ENCODE measurements at regions not wholly inside any gene's neighbourhood (a gene's known extent, or its start where the extent isn't known, plus 50 kb on each side); places are given as distances from the start of the nearest gene placed in this dataset.

GRCh38 chr1:147837964-147838292, 64.7 kb upstream of the GJA8 start:
- Histone ChIP-seq H3K4me1 (ENCODE audit: insufficient read depth, low read length) (peaks cover 43% of the 10 kb centered on the region), H3K9me3 (ENCODE audit: control insufficient read depth, insufficient read depth, low read length) (no peaks in the 10 kb centered on the region), H3K36me3 (ENCODE audit: insufficient read depth, low read length) (no peaks in the 10 kb centered on the region), H3K9ac (ENCODE audit: low read depth, low read length) (peak overlapping the region; percentile 5; the same call in 1 of the 2 replicates)

- H3K9ac ChIP-seq (ENCODE audit: low read depth, low read length), result no peak overlapping the region
- no peaks in the 10 kb centered on the region for H3K9me3 ChIP-seq (ENCODE audit: control insufficient read depth, insufficient read depth, low read length)
- no peaks in the 10 kb centered on the region for H3K36me3 ChIP-seq (ENCODE audit: insufficient read depth, low read length)
- peaks cover 26% of the 10 kb centered on the region for H3K4me1 ChIP-seq (ENCODE audit: insufficient read depth, low read length)
These were observed 61.7 kb upstream of the GJA8 start for GRCh38 chr1:147840909-147841308.

GRCh38 chr1:147842578-147842977, 60.0 kb upstream of the GJA8 start:
- no peaks in the 10 kb centered on the region for H3K9me3 ChIP-seq (ENCODE audit: control insufficient read depth, insufficient read depth, low read length)
- H3K4me1 ChIP-seq (ENCODE audit: insufficient read depth, low read length), result peaks cover 13% of the 10 kb centered on the region
- H3K36me3 ChIP-seq (ENCODE audit: insufficient read depth, low read length), result no peaks in the 10 kb centered on the region
- H3K9ac ChIP-seq (ENCODE audit: low read depth, low read length), result no peak overlapping the region

GRCh38 chr1:147843486-147843885, 59.1 kb upstream of the GJA8 start:
- H3K36me3 ChIP-seq (ENCODE audit: insufficient read depth, low read length), result no peaks in the 10 kb centered on the region
- H3K9me3 ChIP-seq (ENCODE audit: control insufficient read depth, insufficient read depth, low read length), result no peaks in the 10 kb centered on the region
- no peak overlapping the region for H3K9ac ChIP-seq (ENCODE audit: low read depth, low read length)
- peaks cover 4% of the 10 kb centered on the region for H3K4me1 ChIP-seq (ENCODE audit: insufficient read depth, low read length)

- Histone ChIP-seq H3K4me1 (ENCODE audit: insufficient read depth, low read length) (peaks cover 8% of the 10 kb centered on the region), H3K9ac (ENCODE audit: low read depth, low read length) (no peak overlapping the region), H3K36me3 (ENCODE audit: insufficient read depth, low read length) (no peaks in the 10 kb centered on the region; the same call in 1 of the 2 replicates), H3K9me3 (ENCODE audit: control insufficient read depth, insufficient read depth, low read length) (no peaks in the 10 kb centered on the region)
These were observed 54.8 kb upstream of the GJA8 start for GRCh38 chr1:147847831-147848230.

- Histone ChIP-seq H3K9ac (ENCODE audit: low read depth, low read length) (no peak overlapping the region), H3K4me1 (ENCODE audit: insufficient read depth, low read length) (peaks cover 16% of the 10 kb centered on the region), H3K36me3 (ENCODE audit: insufficient read depth, low read length) (no peaks in the 10 kb centered on the region; the same call in 1 of the 2 replicates), H3K9me3 (ENCODE audit: control insufficient read depth, insufficient read depth, low read length) (no peaks in the 10 kb centered on the region)
These were observed 53.3 kb upstream of the GJA8 start for GRCh38 chr1:147849098-147849895.

GRCh38 chr1:147850737-147851136, 51.9 kb upstream of the GJA8 start:
- no peak overlapping the region for H3K9ac ChIP-seq (ENCODE audit: low read depth, low read length)
- no peaks in the 10 kb centered on the region; the same call in 1 of the 2 replicates for H3K36me3 ChIP-seq (ENCODE audit: insufficient read depth, low read length)
- peaks cover 16% of the 10 kb centered on the region for H3K4me1 ChIP-seq (ENCODE audit: insufficient read depth, low read length)
- no peaks in the 10 kb centered on the region for H3K9me3 ChIP-seq (ENCODE audit: control insufficient read depth, insufficient read depth, low read length)

- Histone ChIP-seq H3K9ac (ENCODE audit: low read depth, low read length) (no peak overlapping the region), H3K36me3 (ENCODE audit: insufficient read depth, low read length) (no peaks in the 10 kb centered on the region; the same call in 1 of the 2 replicates), H3K9me3 (ENCODE audit: control insufficient read depth, insufficient read depth, low read length) (no peaks in the 10 kb centered on the region), H3K4me1 (ENCODE audit: insufficient read depth, low read length) (peaks cover 16% of the 10 kb centered on the region)
These were observed 51.4 kb upstream of the GJA8 start for GRCh38 chr1:147851149-147851548.

GRCh38 chr1:147852706-147853225, 49.8 kb upstream of the GJA8 start:
- Histone ChIP-seq H3K36me3 (ENCODE audit: insufficient read depth, low read length) (no peaks in the 10 kb centered on the region; the same call in 1 of the 2 replicates), H3K4me1 (ENCODE audit: insufficient read depth, low read length) (peaks cover 16% of the 10 kb centered on the region), H3K9ac (ENCODE audit: low read depth, low read length) (no peak overlapping the region), H3K9me3 (ENCODE audit: control insufficient read depth, insufficient read depth, low read length) (no peaks in the 10 kb centered on the region)

All from ES-I3 (cell line).